ENCODE measurements at regions not wholly inside any gene's neighbourhood (a gene's known extent, or its start where the extent isn't known, plus 50 kb on each side); places are given as distances from the start of the nearest gene placed in this dataset.

DNA sequence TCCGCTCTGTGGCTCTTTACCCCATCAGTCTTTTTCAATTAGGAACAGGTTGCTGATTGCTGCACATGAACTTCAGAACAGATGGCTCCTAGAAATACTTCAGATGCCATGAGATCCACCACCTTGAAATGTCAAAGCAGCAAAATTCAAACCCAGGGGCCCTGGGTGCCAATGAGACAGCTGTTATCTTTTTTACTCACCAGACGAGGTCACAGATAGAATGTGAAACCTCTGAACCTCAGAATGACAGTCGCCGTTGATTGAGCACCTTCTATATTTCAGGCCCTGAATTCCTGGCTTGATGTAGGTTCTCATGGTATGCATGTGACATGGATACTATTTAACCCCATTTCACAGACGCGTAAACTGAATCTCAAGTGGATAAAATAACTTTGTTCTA, 63.0 kb downstream of the MAF start:
- Mint-ChIP-seq H3K4me3 (no peak overlapping the region), H3K27ac (no peak overlapping the region), H3K4me1 (no peaks in the 10 kb centered on the region), H3K36me3 (ENCODE audit: low read depth) (no peaks in the 10 kb centered on the region), H3K27me3 (ENCODE audit: insufficient read depth, low read depth, poor library complexity) (peaks cover 2% of the 10 kb centered on the region), H3K9me3 (no peaks in the 10 kb centered on the region)
- Histone ChIP-seq H4K20me1 (replicated peaks; ENCODE audit: insufficient read depth) (no peaks in the 10 kb centered on the region; the same call in 1 of the 2 replicates), H3K4me1 (ENCODE audit: insufficient read depth) (no peaks in the 10 kb centered on the region), H3F3A (replicated peaks; ENCODE audit: low read depth) (no peaks in the 10 kb centered on the region), H3K27me3 (ENCODE audit: insufficient read depth) (no peaks in the 10 kb centered on the region), H3K36me3 (ENCODE audit: insufficient read depth) (no peaks in the 10 kb centered on the region), H3K27ac (ENCODE audit: low read depth) (no peak overlapping the region), H3K79me2 (replicated peaks; ENCODE audit: insufficient read depth) (no peaks in the 10 kb centered on the region), H2AFZ (no peak overlapping the region), H3K4me3 (no peak overlapping the region), H3K4me2 (no peak overlapping the region), H3K9me2 (ENCODE audit: insufficient read depth) (no peaks in the 10 kb centered on the region)
- no peak for DNase-seq (ENCODE audit: low spot score)
- no peak for ATAC-seq
- no peak for TF ChIP-seq CREB1 (CRISPR knock-in tag; IDR thresholded peaks at IDR 0.05; ENCODE audit: low read depth)
- TF ChIP-seq NANOG (IDR thresholded peaks at IDR 0.05; ENCODE audit: borderline replicate concordance), result no peak
- TF ChIP-seq EZH2phosphoT487 (IDR thresholded peaks at IDR 0.05; ENCODE audit: unreplicated experiment), result no peak
- TF ChIP-seq, protein P1, sequence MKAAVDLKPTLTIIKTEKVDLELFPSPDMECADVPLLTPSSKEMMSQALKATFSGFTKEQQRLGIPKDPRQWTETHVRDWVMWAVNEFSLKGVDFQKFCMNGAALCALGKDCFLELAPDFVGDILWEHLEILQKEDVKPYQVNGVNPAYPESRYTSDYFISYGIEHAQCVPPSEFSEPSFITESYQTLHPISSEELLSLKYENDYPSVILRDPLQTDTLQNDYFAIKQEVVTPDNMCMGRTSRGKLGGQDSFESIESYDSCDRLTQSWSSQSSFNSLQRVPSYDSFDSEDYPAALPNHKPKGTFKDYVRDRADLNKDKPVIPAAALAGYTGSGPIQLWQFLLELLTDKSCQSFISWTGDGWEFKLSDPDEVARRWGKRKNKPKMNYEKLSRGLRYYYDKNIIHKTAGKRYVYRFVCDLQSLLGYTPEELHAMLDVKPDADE (IDR thresholded peaks at IDR 0.05), result no peak
- no peak for TF ChIP-seq REST (IDR thresholded peaks at IDR 0.05; ENCODE audit: unreplicated experiment)
- TF ChIP-seq, protein P2, sequence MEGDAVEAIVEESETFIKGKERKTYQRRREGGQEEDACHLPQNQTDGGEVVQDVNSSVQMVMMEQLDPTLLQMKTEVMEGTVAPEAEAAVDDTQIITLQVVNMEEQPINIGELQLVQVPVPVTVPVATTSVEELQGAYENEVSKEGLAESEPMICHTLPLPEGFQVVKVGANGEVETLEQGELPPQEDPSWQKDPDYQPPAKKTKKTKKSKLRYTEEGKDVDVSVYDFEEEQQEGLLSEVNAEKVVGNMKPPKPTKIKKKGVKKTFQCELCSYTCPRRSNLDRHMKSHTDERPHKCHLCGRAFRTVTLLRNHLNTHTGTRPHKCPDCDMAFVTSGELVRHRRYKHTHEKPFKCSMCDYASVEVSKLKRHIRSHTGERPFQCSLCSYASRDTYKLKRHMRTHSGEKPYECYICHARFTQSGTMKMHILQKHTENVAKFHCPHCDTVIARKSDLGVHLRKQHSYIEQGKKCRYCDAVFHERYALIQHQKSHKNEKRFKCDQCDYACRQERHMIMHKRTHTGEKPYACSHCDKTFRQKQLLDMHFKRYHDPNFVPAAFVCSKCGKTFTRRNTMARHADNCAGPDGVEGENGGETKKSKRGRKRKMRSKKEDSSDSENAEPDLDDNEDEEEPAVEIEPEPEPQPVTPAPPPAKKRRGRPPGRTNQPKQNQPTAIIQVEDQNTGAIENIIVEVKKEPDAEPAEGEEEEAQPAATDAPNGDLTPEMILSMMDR (conservative IDR thresholded peaks at IDR 0.05; ENCODE audit: low read depth in 2 of 2), result no peak
- TF ChIP-seq, protein P3, sequence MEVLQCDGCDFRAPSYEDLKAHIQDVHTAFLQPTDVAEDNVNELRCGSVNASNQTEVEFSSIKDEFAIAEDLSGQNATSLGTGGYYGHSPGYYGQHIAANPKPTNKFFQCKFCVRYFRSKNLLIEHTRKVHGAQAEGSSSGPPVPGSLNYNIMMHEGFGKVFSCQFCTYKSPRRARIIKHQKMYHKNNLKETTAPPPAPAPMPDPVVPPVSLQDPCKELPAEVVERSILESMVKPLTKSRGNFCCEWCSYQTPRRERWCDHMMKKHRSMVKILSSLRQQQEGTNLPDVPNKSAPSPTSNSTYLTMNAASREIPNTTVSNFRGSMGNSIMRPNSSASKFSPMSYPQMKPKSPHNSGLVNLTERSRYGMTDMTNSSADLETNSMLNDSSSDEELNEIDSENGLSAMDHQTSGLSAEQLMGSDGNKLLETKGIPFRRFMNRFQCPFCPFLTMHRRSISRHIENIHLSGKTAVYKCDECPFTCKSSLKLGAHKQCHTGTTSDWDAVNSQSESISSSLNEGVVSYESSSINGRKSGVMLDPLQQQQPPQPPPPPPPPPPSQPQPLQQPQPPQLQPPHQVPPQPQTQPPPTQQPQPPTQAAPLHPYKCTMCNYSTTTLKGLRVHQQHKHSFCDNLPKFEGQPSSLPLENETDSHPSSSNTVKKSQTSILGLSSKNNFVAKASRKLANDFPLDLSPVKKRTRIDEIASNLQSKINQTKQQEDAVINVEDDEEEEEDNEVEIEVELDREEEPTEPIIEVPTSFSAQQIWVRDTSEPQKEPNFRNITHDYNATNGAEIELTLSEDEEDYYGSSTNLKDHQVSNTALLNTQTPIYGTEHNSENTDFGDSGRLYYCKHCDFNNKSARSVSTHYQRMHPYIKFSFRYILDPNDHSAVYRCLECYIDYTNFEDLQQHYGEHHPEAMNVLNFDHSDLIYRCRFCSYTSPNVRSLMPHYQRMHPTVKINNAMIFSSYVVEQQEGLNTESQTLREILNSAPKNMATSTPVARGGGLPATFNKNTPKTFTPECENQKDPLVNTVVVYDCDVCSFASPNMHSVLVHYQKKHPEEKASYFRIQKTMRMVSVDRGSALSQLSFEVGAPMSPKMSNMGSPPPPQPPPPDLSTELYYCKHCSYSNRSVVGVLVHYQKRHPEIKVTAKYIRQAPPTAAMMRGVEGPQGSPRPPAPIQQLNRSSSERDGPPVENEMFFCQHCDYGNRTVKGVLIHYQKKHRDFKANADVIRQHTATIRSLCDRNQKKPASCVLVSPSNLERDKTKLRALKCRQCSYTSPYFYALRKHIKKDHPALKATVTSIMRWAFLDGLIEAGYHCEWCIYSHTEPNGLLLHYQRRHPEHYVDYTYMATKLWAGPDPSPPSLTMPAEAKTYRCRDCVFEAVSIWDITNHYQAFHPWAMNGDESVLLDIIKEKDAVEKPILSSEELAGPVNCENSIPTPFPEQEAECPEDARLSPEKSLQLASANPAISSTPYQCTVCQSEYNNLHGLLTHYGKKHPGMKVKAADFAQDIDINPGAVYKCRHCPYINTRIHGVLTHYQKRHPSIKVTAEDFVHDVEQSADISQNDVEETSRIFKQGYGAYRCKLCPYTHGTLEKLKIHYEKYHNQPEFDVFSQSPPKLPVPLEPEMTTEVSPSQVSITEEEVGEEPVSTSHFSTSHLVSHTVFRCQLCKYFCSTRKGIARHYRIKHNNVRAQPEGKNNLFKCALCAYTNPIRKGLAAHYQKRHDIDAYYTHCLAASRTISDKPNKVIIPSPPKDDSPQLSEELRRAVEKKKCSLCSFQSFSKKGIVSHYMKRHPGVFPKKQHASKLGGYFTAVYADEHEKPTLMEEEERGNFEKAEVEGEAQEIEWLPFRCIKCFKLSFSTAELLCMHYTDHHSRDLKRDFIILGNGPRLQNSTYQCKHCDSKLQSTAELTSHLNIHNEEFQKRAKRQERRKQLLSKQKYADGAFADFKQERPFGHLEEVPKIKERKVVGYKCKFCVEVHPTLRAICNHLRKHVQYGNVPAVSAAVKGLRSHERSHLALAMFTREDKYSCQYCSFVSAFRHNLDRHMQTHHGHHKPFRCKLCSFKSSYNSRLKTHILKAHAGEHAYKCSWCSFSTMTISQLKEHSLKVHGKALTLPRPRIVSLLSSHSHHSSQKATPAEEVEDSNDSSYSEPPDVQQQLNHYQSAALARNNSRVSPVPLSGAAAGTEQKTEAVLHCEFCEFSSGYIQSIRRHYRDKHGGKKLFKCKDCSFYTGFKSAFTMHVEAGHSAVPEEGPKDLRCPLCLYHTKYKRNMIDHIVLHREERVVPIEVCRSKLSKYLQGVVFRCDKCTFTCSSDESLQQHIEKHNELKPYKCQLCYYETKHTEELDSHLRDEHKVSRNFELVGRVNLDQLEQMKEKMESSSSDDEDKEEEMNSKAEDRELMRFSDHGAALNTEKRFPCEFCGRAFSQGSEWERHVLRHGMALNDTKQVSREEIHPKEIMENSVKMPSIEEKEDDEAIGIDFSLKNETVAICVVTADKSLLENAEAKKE (CRISPR knock-in tag; IDR thresholded peaks at IDR 0.05), result no peak
